Astrocyte (in vitro differentiated cells and primary cell): ENCODE measurements at regions not wholly inside any gene's neighbourhood (a gene's known extent, or its start where the extent isn't known, plus 50 kb on each side); places are given as distances from the start of the nearest gene placed in this dataset.

ENCODE experiments used
- DNase-seq: peaks from one replicate; pipeline ENCODE4 v3.0.0-alpha.2; 2010; ENCODE audit warnings: low read depth
- FAIRE-seq: peaks from 2 replicates; lab custom pipeline; 2011; peaks lifted over from hg19 to GRCh38; lab: Jason Lieb, UNC
- H2AFZ ChIP-seq: 2 replicates; pipeline ENCODE4 v1.6.0; 2012; ENCODE audit warnings: low read depth, low read length, inconsistent platforms
- H3K27ac ChIP-seq: 2 replicates; pipeline ENCODE4 v1.5.1; 2011; ENCODE audit warnings: low read depth, low read length, inconsistent platforms
- H3K27me3 ChIP-seq: 2 replicates; pipeline ENCODE4 v1.6.0; 2011; ENCODE audit warnings: low read length, inconsistent platforms; ENCODE audit not compliant: insufficient read depth
- H3K36me3 ChIP-seq: 2 replicates; pipeline ENCODE4 v1.5.1; 2011; ENCODE audit warnings: low read length, inconsistent platforms; ENCODE audit not compliant: insufficient read depth
- H3K4me1 ChIP-seq: 2 replicates; pipeline ENCODE4 v1.5.1; 2011; ENCODE audit warnings: low read length, inconsistent platforms; ENCODE audit not compliant: insufficient read depth
- H3K4me2 ChIP-seq: 2 replicates; pipeline ENCODE4 v1.6.0; 2012; ENCODE audit warnings: low read length, inconsistent platforms
- H3K4me3 ChIP-seq: 2 replicates; pipeline ENCODE4 v1.5.1; 2011; ENCODE audit warnings: low read depth, mild to moderate bottlenecking, low read length, inconsistent platforms; ENCODE audit not compliant: insufficient read depth
- H3K79me2 ChIP-seq: 2 replicates; pipeline ENCODE4 v1.6.0; 2012; ENCODE audit warnings: mild to moderate bottlenecking, low read length, inconsistent platforms; ENCODE audit not compliant: insufficient read depth
- H3K9ac ChIP-seq: 2 replicates; pipeline ENCODE4 v1.6.0; 2012; ENCODE audit warnings: mild to moderate bottlenecking, low read length, inconsistent platforms
- H3K9me3 ChIP-seq: 2 replicates; pipeline ENCODE4 v1.5.1; 2012; ENCODE audit warnings: low read depth, mild to moderate bottlenecking, low read length, inconsistent platforms; ENCODE audit not compliant: insufficient read depth
- H4K20me1 ChIP-seq: 2 replicates; pipeline ENCODE4 v1.6.0; 2012; ENCODE audit warnings: low read length, inconsistent platforms; ENCODE audit not compliant: insufficient read depth
- H3K27ac Mint-ChIP-seq: one replicate; pipeline ENCODE4 v1.8.0; 2021; ENCODE audit warnings: mild to moderate bottlenecking, mixed read lengths; ENCODE audit not compliant: unreplicated experiment
- H3K27me3 Mint-ChIP-seq: one replicate; pipeline ENCODE4 v1.8.0; 2021; ENCODE audit warnings: low read depth, mixed read lengths; ENCODE audit not compliant: unreplicated experiment
- H3K36me3 Mint-ChIP-seq: one replicate; pipeline ENCODE4 v1.8.0; 2021; ENCODE audit warnings: low read depth, mixed read lengths; ENCODE audit not compliant: unreplicated experiment
- H3K4me1 Mint-ChIP-seq: one replicate; pipeline ENCODE4 v1.8.0; 2021; ENCODE audit warnings: low read depth, mixed read lengths; ENCODE audit not compliant: unreplicated experiment
- H3K4me3 Mint-ChIP-seq: one replicate; pipeline ENCODE4 v1.8.0; 2021; ENCODE audit warnings: mild to moderate bottlenecking, moderate library complexity, mixed read lengths; ENCODE audit not compliant: unreplicated experiment
- H3K9me3 Mint-ChIP-seq: one replicate; pipeline ENCODE4 v1.8.0; 2021; ENCODE audit warnings: mild to moderate bottlenecking, mixed read lengths; ENCODE audit not compliant: unreplicated experiment
- EZH2 ChIP-seq: IDR thresholded peaks from 2 replicates; pipeline ENCODE4 v1.6.1; 2012; ENCODE audit warnings: mild to moderate bottlenecking, low read length, inconsistent platforms; ENCODE audit not compliant: insufficient read depth
- TF ChIP-seq, protein P1 (sequence below): IDR thresholded peaks from 2 replicates; pipeline ENCODE4 v1.5.1; 2011; ENCODE audit warnings: low read depth, mild to moderate bottlenecking, inconsistent platforms, low read length, moderate library complexity; ENCODE audit not compliant: insufficient read depth

DNA sequence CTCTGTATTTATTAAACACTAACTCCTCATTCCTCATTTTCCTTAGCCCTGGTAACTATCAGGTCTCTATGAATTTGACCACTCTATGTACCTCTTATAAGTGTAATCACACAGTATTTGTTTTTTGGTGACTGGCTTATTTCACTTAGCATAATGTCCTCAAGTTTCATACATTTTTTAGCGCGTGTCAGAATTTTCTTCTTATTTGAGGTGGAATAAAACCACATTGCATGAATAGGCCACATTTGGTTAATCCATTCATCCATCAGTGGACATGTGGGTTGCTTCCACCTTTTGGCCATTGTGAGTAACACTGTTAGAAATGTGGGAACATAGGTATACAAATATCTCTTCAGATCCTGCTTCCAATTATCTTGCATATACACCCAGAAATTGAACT, 341.2 kb upstream of the BOD1L1 start:
- H3K27ac ChIP-seq: no peak overlapping the region
- peaks cover 23% of the 10 kb centered on the region for H3K4me1 ChIP-seq
- H3K4me2 ChIP-seq: no peak overlapping the region
- no peaks in the 10 kb centered on the region for H3K9me3 ChIP-seq
- H3K27ac Mint-ChIP-seq: no peak overlapping the region
- DNase-seq: peak; percentile 91
- no peaks in the 10 kb centered on the region for H4K20me1 ChIP-seq
- no peaks in the 10 kb centered on the region for H3K27me3 Mint-ChIP-seq
- no peaks in the 10 kb centered on the region for H3K36me3 Mint-ChIP-seq
- no peaks in the 10 kb centered on the region for H3K79me2 ChIP-seq
- no peak overlapping the region for H3K9ac ChIP-seq
- no peaks in the 10 kb centered on the region for H3K36me3 ChIP-seq
- peak; percentile 55 for FAIRE-seq
- H3K9me3 Mint-ChIP-seq: no peaks in the 10 kb centered on the region
- no peaks in the 10 kb centered on the region for H3K27me3 ChIP-seq
- peaks cover 17% of the 10 kb centered on the region for H3K4me1 Mint-ChIP-seq
- H3K4me3 ChIP-seq: no peak overlapping the region
- TF ChIP-seq, protein P1, sequence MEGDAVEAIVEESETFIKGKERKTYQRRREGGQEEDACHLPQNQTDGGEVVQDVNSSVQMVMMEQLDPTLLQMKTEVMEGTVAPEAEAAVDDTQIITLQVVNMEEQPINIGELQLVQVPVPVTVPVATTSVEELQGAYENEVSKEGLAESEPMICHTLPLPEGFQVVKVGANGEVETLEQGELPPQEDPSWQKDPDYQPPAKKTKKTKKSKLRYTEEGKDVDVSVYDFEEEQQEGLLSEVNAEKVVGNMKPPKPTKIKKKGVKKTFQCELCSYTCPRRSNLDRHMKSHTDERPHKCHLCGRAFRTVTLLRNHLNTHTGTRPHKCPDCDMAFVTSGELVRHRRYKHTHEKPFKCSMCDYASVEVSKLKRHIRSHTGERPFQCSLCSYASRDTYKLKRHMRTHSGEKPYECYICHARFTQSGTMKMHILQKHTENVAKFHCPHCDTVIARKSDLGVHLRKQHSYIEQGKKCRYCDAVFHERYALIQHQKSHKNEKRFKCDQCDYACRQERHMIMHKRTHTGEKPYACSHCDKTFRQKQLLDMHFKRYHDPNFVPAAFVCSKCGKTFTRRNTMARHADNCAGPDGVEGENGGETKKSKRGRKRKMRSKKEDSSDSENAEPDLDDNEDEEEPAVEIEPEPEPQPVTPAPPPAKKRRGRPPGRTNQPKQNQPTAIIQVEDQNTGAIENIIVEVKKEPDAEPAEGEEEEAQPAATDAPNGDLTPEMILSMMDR: no peak
- TF ChIP-seq EZH2: no peak
- H2AFZ ChIP-seq: no peak overlapping the region
- H3K4me3 Mint-ChIP-seq: no peak overlapping the region

DNA sequence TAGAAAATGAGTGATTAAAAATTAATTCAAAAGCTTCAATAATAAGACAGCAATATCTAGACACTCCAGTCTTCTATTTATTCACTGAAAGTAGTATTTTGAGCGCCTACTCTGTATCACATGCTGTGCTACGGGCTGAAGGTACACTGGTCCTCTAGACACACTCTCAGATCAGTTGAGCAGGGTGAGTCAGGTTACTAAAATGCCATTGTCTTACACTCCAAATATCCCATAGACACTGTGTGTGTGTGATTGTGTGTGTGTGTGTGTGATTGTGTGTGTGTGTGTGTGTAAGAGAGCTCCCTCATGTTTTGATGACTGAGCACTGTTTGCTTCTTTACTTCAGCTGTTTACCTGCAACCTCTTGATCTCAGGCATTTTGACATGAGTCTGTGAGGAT, 342.8 kb upstream of the BOD1L1 start:
- Histone ChIP-seq H3K4me3 (no peak overlapping the region), H2AFZ (no peak overlapping the region), H3K9me3 (no peaks in the 10 kb centered on the region), H4K20me1 (no peaks in the 10 kb centered on the region), H3K4me1 (peaks cover 23% of the 10 kb centered on the region), H3K27me3 (no peaks in the 10 kb centered on the region), H3K79me2 (no peaks in the 10 kb centered on the region), H3K9ac (no peak overlapping the region), H3K27ac (no peak overlapping the region), H3K4me2 (no peak overlapping the region), H3K36me3 (no peaks in the 10 kb centered on the region)
- peak; percentile 71 for DNase-seq
- H3K4me3 Mint-ChIP-seq: no peak overlapping the region
- H3K27ac Mint-ChIP-seq: no peak overlapping the region
- H3K9me3 Mint-ChIP-seq: peaks cover 2% of the 10 kb centered on the region
- TF ChIP-seq EZH2: no peak
- TF ChIP-seq, protein P1: no peak
- no peaks in the 10 kb centered on the region for H3K36me3 Mint-ChIP-seq
- H3K27me3 Mint-ChIP-seq: peaks cover 14% of the 10 kb centered on the region
- H3K4me1 Mint-ChIP-seq: peaks cover 17% of the 10 kb centered on the region
- FAIRE-seq: no peak

DNA sequence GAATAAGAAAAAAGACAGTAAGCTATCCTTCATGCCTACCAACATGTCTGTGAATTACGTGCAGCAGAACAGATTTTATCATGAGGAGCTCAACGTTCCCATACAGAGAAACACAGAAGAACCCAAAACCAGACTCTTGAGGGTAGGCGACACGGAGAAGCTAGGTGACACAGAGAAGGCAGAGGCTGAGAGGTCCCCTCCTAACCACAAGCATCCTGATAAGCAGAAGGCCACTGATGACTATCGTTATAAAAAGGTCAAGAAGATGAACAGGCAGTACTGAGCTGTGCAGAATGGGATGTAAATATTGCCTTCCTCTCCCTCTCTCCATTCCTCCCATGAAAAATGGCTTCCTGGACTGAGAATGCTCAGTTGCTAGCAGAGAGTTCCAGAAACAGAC, 350.2 kb upstream of the BOD1L1 start:
- Mint-ChIP-seq H3K4me3 (no peak overlapping the region), H3K36me3 (no peaks in the 10 kb centered on the region), H3K9me3 (peaks cover 7% of the 10 kb centered on the region), H3K4me1 (peaks cover 13% of the 10 kb centered on the region), H3K27ac (no peak overlapping the region), H3K27me3 (peaks cover 48% of the 10 kb centered on the region)
- Histone ChIP-seq H3K4me1 (peaks cover 17% of the 10 kb centered on the region), H2AFZ (no peak overlapping the region), H3K27ac (no peak overlapping the region), H3K4me2 (no peak overlapping the region), H4K20me1 (no peaks in the 10 kb centered on the region), H3K4me3 (no peak overlapping the region), H3K9me3 (no peaks in the 10 kb centered on the region), H3K36me3 (no peaks in the 10 kb centered on the region), H3K27me3 (peaks cover 4% of the 10 kb centered on the region), H3K9ac (no peak overlapping the region), H3K79me2 (no peaks in the 10 kb centered on the region)
- FAIRE-seq: no peak
- DNase-seq: no peak
- TF ChIP-seq, protein P1: no peak
- TF ChIP-seq EZH2: no peak
